HG02938 (cell line): ENCODE measurements at regions not wholly inside any gene's neighbourhood (a gene's known extent, or its start where the extent isn't known, plus 50 kb on each side); places are given as distances from the start of the nearest gene placed in this dataset.

Experiments used
- ATAC-seq: cut with Tn5 transposase; IDR thresholded peaks from one replicate; pipeline ENCODE4 v1.9.1; 2021; ENCODE audit warnings: mild to moderate bottlenecking, moderate library complexity; ENCODE audit not compliant: unreplicated experiment

DNA sequence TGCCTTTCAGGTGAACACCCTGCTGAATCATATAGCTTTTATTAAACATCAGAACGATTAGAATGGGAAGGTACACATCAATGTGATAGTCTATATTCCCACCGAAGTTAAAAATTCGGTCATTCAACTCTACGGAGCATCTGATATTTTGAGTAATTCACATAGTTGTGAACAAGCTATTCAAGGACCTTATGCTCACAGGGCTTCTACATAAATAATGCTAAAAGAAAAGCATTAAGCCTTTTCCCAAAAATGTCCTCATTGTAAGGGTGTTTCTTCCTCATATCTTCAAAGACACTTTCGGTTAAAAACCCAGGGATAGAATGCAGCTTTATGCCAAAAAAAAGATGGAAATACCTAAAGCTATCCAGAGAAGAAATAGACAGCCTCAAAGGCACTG lies 79.7 kb upstream of the EDNRA start:
- no peak for ATAC-seq

- no peak for ATAC-seq
Observed at GRCh38 chr4:147407261-147408045, 73.4 kb upstream of the EDNRA start.

GRCh38 chr4:147408189-147408588 lies 72.7 kb upstream of the EDNRA start:
- no peak for ATAC-seq

- ATAC-seq, result no peak
Observed at GRCh38 chr4:147409350-147409749, 71.5 kb upstream of the EDNRA start.

DNA sequence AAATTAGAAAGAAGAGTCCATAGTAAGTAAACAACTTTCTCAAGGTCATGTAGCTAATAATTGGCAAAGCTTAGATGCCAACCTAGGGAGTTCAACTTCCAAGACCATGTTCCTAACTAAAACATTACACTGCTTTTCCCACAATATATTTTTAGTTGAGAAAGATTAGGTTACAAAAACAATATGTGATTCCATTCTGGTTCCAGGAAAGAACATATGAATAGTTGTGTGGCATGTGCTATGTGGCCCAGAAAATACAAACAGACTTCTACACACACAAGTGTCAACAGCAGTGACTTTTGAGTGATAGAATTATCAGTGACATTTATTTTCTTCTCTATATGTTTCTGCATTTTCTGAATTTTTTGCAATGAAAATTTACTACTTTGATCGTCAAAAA lies 62.7 kb upstream of the EDNRA start:
- no peak for ATAC-seq

- ATAC-seq, result no peak
Observed at GRCh38 chr4:147421456-147421855, 59.4 kb upstream of the EDNRA start.

DNA sequence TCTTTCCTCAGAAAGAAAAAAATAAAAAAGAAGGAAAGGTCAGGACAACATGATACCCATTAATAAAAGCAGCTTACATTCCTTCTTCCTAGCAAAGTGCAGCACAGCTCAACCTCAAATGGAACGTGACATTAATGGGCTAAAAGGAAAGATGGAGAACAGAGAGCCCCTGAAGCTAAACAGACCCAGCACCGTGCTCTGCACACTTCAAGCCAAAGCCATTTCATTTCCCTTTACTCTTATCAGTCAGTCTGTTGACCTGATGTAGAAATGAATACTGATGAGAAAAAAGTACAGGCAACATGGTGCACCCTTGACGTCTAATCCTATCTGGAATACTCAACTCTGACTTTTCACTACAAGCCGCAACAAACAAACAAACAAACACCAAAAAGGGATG lies 57.7 kb upstream of the EDNRA start:
- ATAC-seq, result no peak

- ATAC-seq, result no peak
Observed at GRCh38 chr4:147425019-147425418, 55.9 kb upstream of the EDNRA start.

DNA sequence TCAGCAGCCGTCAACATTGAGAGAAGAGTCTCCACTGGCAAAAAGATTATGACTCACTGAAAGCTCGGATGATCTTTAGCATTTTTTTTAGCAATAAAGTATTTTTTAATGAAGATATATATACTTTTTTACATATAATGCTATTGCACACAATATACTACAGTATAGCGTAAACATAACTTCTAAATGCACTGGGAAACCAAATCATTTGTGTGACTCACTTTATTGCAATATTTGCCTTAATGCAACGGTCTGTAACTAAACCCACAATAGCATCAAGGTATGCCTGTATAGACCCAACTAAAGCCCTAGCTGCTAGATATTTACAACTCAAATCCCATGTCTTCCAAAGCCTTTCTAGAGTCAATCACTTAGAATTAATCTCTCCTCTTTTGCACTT lies 52.3 kb upstream of the EDNRA start:
- ATAC-seq, result no peak

GRCh38 chr4:147430111-147430510 lies 50.8 kb upstream of the EDNRA start:
- no peak for ATAC-seq
